ENCODE measurements at regions not wholly inside any gene's neighbourhood (a gene's known extent, or its start where the extent isn't known, plus 50 kb on each side); places are given as distances from the start of the nearest gene placed in this dataset.

DNA sequence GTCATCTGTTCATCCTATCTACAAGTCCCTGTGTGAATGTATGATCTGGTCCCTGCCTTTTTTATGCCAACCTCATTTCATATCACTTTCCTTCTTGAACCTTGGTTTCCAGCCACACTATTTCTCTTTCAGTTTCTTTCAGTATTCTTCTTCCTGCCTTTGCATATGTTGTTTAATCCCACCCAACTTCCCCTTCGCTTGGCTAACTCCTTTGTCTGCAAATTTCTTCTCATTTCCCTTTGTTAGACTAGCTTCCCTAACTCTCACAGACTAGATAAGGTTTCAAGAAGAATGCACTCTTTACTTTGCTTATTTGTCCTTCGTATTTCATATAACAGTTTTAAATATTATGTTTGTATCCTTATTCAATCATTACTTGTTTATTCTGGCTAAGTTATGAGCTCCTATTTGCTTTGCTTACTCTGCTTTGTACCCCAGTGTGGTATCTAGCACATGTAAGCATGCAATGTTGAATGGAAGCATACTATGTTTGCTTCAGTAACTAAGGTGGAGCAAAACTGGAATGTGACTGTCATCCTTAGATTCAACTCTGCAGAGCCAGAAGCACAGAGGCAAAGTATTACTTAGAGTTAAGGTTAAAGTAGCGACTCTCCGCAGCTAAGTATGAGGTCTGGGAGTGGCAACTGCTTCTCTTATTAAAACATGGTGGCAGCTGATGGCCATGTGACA is 681.3 kb downstream of the CPS1 start:
- TF ChIP-seq, protein P1, sequence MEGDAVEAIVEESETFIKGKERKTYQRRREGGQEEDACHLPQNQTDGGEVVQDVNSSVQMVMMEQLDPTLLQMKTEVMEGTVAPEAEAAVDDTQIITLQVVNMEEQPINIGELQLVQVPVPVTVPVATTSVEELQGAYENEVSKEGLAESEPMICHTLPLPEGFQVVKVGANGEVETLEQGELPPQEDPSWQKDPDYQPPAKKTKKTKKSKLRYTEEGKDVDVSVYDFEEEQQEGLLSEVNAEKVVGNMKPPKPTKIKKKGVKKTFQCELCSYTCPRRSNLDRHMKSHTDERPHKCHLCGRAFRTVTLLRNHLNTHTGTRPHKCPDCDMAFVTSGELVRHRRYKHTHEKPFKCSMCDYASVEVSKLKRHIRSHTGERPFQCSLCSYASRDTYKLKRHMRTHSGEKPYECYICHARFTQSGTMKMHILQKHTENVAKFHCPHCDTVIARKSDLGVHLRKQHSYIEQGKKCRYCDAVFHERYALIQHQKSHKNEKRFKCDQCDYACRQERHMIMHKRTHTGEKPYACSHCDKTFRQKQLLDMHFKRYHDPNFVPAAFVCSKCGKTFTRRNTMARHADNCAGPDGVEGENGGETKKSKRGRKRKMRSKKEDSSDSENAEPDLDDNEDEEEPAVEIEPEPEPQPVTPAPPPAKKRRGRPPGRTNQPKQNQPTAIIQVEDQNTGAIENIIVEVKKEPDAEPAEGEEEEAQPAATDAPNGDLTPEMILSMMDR (conservative IDR thresholded peaks at IDR 0.05; ENCODE audit: low read depth in 2 of 2) = no peak
- TF ChIP-seq, protein P2, sequence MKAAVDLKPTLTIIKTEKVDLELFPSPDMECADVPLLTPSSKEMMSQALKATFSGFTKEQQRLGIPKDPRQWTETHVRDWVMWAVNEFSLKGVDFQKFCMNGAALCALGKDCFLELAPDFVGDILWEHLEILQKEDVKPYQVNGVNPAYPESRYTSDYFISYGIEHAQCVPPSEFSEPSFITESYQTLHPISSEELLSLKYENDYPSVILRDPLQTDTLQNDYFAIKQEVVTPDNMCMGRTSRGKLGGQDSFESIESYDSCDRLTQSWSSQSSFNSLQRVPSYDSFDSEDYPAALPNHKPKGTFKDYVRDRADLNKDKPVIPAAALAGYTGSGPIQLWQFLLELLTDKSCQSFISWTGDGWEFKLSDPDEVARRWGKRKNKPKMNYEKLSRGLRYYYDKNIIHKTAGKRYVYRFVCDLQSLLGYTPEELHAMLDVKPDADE (IDR thresholded peaks at IDR 0.05) = no peak
- no peak for TF ChIP-seq EZH2phosphoT487 (IDR thresholded peaks at IDR 0.05; ENCODE audit: unreplicated experiment)
- no peak for TF ChIP-seq EZH2 (IDR thresholded peaks at IDR 0.05; ENCODE audit: low read depth, unreplicated experiment)
- no peak for TF ChIP-seq POLR2AphosphoS5 (IDR thresholded peaks at IDR 0.05; ENCODE audit: low read depth)
- TF ChIP-seq, protein P3, sequence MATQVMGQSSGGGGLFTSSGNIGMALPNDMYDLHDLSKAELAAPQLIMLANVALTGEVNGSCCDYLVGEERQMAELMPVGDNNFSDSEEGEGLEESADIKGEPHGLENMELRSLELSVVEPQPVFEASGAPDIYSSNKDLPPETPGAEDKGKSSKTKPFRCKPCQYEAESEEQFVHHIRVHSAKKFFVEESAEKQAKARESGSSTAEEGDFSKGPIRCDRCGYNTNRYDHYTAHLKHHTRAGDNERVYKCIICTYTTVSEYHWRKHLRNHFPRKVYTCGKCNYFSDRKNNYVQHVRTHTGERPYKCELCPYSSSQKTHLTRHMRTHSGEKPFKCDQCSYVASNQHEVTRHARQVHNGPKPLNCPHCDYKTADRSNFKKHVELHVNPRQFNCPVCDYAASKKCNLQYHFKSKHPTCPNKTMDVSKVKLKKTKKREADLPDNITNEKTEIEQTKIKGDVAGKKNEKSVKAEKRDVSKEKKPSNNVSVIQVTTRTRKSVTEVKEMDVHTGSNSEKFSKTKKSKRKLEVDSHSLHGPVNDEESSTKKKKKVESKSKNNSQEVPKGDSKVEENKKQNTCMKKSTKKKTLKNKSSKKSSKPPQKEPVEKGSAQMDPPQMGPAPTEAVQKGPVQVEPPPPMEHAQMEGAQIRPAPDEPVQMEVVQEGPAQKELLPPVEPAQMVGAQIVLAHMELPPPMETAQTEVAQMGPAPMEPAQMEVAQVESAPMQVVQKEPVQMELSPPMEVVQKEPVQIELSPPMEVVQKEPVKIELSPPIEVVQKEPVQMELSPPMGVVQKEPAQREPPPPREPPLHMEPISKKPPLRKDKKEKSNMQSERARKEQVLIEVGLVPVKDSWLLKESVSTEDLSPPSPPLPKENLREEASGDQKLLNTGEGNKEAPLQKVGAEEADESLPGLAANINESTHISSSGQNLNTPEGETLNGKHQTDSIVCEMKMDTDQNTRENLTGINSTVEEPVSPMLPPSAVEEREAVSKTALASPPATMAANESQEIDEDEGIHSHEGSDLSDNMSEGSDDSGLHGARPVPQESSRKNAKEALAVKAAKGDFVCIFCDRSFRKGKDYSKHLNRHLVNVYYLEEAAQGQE (IDR thresholded peaks at IDR 0.05; ENCODE audit: unreplicated experiment) = no peak
- TF ChIP-seq STAT1 (IDR thresholded peaks at IDR 0.05; ENCODE audit: unreplicated experiment) = no peak
- TF ChIP-seq, protein P4, sequence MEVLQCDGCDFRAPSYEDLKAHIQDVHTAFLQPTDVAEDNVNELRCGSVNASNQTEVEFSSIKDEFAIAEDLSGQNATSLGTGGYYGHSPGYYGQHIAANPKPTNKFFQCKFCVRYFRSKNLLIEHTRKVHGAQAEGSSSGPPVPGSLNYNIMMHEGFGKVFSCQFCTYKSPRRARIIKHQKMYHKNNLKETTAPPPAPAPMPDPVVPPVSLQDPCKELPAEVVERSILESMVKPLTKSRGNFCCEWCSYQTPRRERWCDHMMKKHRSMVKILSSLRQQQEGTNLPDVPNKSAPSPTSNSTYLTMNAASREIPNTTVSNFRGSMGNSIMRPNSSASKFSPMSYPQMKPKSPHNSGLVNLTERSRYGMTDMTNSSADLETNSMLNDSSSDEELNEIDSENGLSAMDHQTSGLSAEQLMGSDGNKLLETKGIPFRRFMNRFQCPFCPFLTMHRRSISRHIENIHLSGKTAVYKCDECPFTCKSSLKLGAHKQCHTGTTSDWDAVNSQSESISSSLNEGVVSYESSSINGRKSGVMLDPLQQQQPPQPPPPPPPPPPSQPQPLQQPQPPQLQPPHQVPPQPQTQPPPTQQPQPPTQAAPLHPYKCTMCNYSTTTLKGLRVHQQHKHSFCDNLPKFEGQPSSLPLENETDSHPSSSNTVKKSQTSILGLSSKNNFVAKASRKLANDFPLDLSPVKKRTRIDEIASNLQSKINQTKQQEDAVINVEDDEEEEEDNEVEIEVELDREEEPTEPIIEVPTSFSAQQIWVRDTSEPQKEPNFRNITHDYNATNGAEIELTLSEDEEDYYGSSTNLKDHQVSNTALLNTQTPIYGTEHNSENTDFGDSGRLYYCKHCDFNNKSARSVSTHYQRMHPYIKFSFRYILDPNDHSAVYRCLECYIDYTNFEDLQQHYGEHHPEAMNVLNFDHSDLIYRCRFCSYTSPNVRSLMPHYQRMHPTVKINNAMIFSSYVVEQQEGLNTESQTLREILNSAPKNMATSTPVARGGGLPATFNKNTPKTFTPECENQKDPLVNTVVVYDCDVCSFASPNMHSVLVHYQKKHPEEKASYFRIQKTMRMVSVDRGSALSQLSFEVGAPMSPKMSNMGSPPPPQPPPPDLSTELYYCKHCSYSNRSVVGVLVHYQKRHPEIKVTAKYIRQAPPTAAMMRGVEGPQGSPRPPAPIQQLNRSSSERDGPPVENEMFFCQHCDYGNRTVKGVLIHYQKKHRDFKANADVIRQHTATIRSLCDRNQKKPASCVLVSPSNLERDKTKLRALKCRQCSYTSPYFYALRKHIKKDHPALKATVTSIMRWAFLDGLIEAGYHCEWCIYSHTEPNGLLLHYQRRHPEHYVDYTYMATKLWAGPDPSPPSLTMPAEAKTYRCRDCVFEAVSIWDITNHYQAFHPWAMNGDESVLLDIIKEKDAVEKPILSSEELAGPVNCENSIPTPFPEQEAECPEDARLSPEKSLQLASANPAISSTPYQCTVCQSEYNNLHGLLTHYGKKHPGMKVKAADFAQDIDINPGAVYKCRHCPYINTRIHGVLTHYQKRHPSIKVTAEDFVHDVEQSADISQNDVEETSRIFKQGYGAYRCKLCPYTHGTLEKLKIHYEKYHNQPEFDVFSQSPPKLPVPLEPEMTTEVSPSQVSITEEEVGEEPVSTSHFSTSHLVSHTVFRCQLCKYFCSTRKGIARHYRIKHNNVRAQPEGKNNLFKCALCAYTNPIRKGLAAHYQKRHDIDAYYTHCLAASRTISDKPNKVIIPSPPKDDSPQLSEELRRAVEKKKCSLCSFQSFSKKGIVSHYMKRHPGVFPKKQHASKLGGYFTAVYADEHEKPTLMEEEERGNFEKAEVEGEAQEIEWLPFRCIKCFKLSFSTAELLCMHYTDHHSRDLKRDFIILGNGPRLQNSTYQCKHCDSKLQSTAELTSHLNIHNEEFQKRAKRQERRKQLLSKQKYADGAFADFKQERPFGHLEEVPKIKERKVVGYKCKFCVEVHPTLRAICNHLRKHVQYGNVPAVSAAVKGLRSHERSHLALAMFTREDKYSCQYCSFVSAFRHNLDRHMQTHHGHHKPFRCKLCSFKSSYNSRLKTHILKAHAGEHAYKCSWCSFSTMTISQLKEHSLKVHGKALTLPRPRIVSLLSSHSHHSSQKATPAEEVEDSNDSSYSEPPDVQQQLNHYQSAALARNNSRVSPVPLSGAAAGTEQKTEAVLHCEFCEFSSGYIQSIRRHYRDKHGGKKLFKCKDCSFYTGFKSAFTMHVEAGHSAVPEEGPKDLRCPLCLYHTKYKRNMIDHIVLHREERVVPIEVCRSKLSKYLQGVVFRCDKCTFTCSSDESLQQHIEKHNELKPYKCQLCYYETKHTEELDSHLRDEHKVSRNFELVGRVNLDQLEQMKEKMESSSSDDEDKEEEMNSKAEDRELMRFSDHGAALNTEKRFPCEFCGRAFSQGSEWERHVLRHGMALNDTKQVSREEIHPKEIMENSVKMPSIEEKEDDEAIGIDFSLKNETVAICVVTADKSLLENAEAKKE (CRISPR knock-in tag; IDR thresholded peaks at IDR 0.05) = no peak
- TF ChIP-seq ZNF114 (CRISPR knock-in tag; IDR thresholded peaks at IDR 0.05) = no peak
- TF ChIP-seq CREB1 (CRISPR knock-in tag; IDR thresholded peaks at IDR 0.05; ENCODE audit: low read depth) = no peak
- no peak for TF ChIP-seq NANOG (IDR thresholded peaks at IDR 0.05; ENCODE audit: borderline replicate concordance)

Measured in GM23338 (cell line).